Activated naive CD4-positive, alpha-beta T cell treated with Interleukin-2 at 50 U/mL for 16 hours (primary cell): ENCODE measurements at regions not wholly inside any gene's neighbourhood (a gene's known extent, or its start where the extent isn't known, plus 50 kb on each side); places are given as distances from the start of the nearest gene placed in this dataset.
"Not testable (repeated sequence)": the region's sequence is repeated elsewhere in the genome, so short reads cannot be mapped to it uniquely, and the experiment has no call there.

Experiments
- DNase-seq: peaks from one replicate; pipeline ENCODE4 v3.0.0-alpha.2; 2020

GRCh38 chr2:5590886-5591285 lies 101.3 kb upstream of the SOX11 start:
- no peak for DNase-seq

- no peak for DNase-seq
Observed at GRCh38 chr2:5592916-5593315, 99.3 kb upstream of the SOX11 start.

GRCh38 chr2:5594249-5594695 lies 97.9 kb upstream of the SOX11 start:
- DNase-seq, result no peak

DNA sequence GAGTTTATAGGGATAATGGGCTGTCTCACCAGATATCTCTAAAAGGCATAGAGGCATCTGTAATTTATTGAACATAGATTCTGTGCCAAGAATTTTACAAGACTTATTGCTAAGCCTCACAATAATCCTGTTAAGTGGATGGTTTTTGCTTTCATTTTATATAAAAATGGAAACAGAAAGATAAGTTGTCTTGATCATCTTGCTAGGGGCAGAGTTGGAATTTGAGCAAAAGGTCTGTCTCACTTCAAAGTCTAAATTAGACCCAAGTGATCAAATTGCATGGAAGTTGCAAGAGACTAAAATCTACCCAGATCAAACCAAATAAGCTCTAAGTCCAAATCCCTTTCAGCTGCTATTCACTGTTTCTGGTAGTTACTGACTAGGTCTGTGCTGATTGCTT lies 95.3 kb upstream of the SOX11 start:
- DNase-seq, result no peak

GRCh38 chr2:5598156-5598555 lies 94.0 kb upstream of the SOX11 start:
- no peak for DNase-seq

- no peak for DNase-seq
Observed at GRCh38 chr2:5609201-5609600, 83.0 kb upstream of the SOX11 start.

DNA sequence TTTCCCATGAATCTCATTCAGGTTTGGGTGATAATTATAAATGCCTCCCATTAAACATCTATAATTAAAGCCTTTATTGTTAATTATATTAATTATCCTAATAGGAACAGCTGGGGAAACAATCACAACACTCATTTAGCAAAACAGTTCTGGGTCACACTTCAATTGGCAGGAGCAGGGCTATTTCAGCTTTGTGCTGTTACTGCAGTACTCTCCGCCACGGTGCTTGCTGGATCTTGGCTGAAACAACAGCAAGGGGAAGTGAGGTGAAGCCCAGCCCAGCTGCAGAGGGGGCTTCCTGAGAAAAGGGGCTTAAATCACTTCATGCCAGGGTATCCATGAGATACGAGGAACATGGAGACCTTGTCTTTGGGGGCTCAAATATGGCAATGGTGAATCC lies 79.5 kb upstream of the SOX11 start:
- no peak for DNase-seq

DNA sequence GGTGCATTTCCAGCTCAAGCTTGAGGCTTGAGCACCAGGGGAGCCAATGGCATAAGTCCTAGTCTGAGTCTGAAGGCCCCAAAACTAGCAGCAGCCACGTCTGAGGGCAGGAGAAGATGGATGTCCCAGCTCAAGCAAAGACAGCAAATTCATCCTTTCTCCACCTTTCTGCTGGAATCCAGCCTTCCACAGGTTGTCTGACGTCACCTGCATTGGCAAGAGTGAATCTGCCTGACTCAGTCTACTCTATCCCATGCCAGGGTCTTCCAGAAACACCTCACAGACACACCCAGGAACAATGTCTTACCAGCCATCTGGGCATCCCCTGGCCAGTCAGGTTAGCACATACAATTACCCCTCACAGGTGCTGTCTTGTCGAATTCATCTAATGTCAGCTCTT lies 76.2 kb upstream of the SOX11 start:
- DNase-seq, result no peak

DNA sequence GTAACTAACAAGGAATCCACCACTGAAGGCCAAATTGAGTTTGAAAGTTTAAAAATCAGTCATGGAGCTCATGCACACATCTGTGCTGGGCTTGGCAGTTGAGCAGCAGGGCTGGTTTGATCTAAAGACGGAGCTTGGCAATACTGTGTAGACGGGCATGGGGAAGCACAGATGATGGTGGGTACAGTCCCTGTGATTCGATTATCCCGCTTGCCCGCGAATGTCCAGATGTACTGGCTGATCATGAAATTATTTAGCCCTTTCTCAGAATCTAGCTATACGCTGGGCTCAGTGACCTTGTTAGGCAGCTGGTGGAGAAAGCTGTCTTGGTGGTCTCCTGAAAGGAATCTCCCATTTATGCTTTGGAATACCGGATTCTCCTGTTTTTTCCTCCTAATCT lies 74.8 kb upstream of the SOX11 start:
- DNase-seq, result no peak

DNA sequence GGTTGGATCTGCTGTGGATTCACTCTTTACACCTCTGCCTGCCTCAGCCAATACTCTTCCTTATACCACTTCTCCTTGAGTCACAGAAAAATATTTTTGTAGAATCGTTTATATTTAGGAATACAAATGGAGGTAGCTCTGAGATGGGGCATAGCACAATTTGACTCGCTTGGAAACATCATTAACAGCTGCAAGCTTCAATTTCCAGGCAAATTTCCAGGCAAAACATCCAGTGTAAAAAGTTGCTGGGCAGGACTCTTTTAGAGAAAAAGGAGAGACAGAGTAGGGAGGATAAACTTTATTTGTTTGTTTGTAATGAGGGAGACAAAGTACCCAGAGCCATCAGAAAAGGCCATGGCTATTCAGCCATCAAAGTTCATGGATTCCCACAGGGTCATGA lies 74.4 kb upstream of the SOX11 start:
- no peak for DNase-seq

- DNase-seq, result no peak
Observed at GRCh38 chr2:5618271-5618670, 73.9 kb upstream of the SOX11 start.

DNA sequence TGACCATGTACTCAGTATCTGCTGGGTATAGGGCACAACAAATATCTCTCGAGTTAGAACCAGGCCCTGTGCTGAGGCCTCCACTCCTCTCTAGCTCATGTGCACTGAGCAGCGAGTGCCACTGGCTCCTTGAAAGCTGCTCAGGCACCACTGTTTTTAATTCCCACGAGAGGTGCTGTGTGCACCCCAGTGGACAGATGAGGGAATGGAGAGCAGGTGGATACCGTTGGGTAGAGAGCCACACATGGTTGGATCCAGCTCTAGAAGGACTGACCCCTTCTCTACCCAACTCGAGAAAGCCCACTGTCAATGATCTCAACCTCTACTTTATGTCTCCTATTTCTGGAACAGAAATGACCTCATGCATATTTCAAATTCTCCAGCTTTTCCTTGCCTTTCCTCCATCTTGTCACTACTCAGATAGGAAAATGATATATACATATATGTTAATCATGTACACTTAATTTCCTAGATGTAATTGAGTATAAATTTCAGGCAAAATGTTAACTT lies 66.6 kb upstream of the SOX11 start:
- DNase-seq, result not testable (repeated sequence)

GRCh38 chr2:5628484-5628883 lies 63.7 kb upstream of the SOX11 start:
- not testable (repeated sequence) for DNase-seq

GRCh38 chr2:5629510-5629909 lies 62.7 kb upstream of the SOX11 start:
- DNase-seq, result not testable (repeated sequence)

DNA sequence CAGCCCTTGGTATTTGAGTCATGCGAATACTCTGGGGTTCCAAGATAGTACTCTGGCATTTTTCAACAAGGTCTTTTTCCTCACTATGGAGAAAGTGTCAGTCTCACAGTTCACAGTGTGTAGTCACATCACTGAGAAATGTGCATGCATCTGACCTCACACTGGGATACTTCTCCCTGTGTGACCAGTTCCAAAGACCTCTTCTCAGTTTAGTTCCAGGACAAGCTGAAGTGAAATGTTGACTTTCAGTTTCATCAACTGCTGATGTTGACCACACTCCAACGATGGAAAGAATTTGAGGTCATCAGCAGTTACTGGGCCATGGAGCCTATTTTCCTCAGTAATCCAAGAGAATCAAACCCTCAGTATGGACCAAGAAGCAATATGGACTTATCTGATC lies 55.1 kb upstream of the SOX11 start:
- DNase-seq, result not testable (repeated sequence)
